SW 1271 (cell line): ENCODE measurements at regions not wholly inside any gene's neighbourhood (a gene's known extent, or its start where the extent isn't known, plus 50 kb on each side); places are given as distances from the start of the nearest gene placed in this dataset.
A peak's percentile ranks its signal among the peaks of the same experiment; 100 is the strongest.

Experiments used
- DNase-seq, 2 experiments: peaks; one replicate each; lab custom pipeline; 2025; lab: John Stamatoyannopoulos, UW

DNA sequence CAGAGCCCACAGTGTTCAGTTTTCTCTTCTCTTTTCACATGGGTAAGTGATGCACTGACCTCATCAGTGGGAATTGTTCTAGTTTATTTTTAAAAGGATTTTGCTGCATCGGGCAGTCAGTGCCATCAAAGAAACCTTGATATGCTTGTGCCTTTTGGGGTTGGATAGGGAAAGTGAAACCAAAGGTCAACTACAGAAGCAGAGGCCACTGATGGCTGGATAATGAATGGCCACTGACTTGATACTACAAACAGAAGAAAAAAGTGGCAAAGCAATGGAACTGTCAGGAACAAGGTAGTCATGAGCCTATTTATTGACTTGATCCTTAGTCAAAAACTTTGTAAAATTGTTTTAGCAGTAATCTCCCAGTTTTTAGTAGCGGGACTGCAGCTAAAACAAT is 636.3 kb upstream of the ZEB2 start:
- no peak for DNase-seq

DNA sequence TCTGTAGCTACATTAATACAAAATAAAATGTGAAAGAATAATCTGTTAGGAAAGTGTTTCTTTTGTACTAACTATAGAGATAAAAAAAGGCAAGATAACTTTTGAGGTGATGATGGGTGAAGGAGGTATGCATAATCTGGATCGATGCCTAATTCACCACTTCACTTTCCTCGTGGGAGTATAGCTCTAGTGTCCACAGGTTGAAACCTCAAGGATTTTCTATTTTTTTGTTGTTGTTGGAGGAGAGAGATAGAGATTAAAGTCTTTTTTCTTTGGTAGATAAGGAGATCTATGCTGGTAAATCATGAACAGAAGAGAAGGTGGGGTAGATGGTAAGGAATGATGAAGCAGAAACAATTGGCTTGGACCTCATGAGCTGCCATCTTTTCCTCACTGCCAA is 635.3 kb upstream of the ZEB2 start:
- DNase-seq: no peak

DNA sequence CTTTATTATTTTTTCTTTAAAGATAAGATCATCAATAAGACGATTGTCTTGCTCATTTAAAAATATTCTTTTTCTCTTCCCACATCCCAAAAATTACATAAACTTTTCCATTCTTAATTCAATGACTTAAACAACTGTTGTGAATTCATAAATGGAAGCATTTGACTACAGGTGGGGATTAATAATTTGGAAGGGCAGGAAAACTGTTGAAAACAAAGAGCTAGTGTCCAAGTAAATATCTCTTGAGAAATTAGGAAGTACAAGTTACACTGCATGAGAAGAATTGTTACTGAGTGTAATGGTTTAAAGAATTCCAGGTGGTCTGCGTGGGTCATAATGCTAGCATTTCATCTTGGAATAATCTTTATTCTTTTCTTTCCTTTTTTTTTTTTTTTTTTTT is 634.8 kb upstream of the ZEB2 start:
- DNase-seq: no peak

DNA sequence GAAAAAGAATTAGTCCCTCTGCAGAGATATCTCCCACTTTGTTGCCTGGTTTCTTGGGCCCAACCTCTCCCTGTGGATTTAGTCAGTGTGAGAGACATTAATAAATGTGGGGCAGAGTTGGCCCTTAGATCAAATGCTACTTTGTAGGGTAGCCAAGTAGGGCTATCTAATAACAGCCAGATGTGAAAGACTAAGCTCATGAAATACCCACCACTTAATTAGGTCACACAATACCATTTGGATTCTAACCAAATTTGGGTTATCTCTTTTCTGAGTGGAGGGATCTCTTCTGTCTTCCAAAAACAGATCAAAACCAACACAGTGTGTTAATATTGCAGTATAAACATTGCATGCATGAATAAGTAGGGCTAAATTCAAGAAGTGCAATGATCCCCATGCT is 626.8 kb upstream of the ZEB2 start:
- no peak for DNase-seq

DNA sequence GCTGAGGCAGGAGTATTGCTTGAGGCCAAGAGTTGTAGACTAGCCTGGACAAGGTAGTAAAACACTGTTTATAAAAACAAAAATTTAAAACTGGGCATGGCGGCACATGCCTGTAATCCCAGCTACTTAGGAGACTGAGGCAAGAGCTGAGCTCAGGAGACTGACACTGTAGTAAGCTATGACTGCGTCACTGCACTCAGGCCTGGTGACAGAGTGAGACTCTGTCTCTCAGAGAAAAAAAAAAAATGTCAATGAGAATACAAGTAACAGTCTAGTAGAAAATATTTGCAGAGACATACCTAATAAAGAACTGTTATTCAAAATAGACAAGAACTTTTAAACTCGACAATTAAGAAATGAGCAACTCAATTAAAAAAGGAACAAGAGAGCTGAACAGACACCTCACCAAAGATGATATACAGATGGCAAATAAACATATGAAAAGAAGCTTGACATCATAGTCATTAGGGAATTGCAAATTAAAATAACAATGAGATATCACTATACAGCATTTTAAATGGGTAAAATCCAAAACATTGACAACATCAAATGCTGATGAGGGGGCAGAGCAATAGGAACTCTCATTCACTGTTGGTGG is 624.3 kb upstream of the ZEB2 start:
- DNase-seq: no peak

DNA sequence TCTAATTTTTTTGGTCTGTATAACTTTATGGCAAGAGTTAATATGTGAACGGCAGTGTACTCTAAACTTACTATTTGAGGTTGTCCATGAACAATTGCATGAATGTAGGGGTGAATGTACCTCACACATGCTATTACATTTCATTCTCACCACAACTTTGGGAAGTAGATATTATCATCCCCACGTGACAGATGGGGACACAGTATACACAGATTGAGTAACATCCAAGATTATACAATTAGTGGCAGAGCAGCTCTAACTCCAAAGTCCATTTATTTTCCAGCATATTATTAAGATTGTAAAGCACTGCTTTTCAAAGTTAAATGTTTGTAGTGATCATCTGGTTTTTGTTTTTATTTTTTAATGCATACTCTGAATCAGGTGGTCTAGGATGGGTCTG is 622.1 kb upstream of the ZEB2 start:
- DNase-seq: no peak

DNA sequence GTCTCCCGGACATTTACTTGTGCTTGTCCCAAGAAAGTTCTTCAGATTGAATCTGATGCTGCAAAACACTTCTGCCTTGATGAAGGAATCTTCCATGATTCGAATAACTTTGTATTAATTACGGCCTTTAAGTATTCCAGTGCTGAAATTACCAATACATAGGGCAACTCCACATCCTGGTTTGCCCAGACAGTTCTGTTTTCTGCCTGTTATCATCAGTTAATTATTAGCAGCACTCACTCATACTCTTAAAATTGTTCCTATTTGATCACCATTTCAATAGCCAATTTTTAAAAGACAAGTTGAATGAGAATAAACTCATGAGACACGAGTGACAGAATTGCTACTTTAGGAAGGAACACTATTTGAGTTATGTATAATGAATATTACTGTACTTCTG is 620.7 kb upstream of the ZEB2 start:
- no peak for DNase-seq

DNA sequence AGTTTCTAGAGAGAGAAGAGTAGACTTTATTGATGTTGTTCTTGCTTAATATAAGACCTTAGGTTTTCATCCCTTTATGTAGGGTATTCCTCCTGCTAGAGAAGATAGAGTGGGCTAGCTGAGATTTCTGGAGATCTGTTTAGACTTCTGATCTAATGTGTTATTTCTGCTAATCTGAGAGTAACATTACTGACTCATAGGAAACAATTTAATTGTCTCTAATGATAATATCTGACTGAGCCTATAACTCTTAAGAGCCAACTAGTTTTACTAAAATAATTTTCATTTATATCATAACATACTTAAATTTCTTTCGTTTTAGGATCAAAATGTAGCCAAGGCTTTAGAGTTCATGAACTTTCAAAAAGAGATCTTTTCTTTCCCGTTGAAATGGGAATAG is 618.7 kb upstream of the ZEB2 start:
- DNase-seq: no peak

DNA sequence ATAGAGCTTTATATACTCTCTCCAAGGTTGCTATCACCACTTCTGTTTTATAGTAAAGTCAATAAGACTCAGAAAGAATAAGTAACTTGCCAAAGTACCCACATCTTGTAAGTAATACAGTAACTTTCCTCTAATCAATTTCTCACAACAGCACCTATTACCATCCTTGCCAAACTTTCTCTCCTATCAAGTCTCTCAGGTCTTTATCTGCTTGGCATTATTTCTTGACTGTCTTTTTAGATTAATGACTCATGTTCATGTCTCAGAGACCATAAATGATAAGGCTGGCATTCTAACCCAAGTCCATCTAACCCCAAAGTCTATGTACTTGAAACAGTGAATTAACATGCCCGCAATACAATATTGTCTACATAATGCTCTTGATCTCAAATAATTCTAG is 618.0 kb upstream of the ZEB2 start:
- no peak for DNase-seq

DNA sequence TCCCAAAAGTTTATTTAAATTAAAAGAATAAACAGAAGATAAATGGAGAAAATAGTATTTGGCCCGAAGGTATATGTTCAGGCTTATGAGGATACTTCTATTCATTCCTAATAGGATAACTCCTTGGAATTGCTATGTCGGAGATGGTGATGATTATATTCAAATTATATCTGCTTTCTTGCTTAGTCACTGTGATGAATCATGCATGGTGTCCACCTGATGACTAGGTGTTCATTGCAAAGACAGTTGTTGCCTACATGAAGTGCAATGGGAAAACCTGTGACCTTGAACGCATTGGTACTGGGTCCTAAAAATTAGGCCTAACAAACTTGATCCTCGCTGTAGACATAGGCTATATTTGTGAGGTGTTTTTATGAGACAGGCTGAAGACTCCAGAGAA is 617.3 kb upstream of the ZEB2 start:
- DNase-seq: no peak

DNA sequence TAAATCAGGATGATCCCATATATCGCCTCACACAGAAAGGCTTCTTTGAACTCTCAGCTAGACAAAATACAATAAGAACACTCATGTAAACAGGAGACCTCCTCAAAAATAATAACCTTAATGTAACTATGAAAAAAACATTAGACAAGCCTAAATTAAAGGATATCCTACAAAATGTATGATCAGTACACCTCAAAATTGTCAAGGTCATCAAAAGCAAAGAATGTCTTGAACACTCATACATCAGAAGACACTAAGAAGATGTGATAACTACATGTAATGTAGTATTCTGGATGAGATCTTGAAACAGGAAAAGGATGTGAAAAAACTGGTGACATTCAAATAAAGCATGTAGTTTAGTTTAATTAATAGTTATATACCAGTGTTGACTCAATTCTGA is 616.8 kb upstream of the ZEB2 start:
- DNase-seq: no peak

DNA sequence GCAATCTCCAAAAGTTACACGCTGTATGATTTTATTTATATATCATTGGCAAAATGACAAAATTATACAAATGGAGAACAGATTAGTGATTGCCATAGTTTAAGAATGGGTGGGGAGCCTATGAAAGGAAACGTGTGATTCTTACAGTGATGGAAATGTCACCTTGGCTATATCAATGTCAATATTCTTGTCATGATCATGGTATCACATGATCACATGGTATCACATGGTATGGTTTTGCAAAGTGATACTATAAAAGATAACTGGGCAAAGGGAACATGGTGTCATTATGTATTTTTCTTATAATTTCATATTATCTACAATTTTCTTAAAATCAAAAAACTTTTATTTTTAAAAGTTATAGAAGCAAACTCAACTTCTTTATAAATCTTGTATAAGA is 606.2 kb upstream of the ZEB2 start:
- no peak for DNase-seq

DNA sequence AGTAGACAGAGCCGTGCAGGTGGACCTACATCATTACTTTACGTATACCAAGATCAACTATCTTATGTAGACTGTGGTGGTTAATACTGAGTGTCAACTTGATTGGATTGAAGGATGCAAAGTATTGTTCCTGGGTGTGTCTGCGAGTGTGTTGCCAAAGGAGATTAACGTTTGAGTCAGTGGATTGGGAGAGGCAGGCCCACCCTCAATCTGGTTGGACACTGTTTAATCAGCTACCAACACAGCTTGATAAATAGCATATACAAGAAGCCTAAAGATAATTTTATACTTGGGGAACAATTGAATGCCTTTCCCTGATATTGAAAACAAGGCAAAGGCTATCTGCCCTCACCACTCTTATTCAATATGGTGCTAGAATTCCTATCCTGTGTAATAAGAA is 604.2 kb upstream of the ZEB2 start:
- no peak for DNase-seq

DNA sequence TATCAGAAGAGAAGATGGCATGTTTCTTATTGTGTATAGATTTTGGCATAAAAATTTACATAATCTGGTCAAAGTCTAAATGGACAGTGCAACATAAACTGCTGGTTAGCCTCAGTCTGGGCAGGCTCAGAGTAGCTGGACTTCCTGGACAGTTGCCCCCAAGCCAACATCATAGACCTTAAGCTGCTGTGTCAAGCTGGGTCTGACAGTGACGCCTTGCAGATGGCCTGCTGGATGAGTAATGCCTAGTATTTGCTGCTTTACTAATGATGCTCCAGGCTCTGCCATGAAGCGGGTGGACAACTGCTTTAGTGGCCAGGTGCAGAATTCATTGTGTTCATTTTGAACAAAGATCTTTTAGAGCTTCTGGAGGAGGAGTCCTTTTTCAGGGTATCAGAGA is 603.7 kb upstream of the ZEB2 start:
- DNase-seq: no peak

DNA sequence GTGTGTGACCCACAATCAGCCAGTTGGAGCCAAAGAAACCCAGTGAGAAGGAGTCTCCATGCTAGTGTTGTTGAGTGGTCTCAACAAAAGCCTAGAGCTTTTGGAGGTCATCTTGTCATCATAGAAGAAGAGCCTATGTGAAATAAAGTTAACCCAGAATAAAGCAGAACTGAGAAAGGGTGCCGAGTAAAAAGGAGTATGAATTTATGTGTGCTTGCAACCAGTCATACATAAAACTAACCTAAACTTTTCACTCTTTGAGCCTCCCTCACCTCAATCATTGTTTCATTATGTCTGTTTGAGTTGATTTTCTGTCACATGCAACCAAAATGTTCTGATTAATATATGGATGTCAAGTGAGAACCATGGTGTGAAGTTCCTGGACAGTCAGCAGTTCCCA is 599.3 kb upstream of the ZEB2 start:
- no peak for DNase-seq

DNA sequence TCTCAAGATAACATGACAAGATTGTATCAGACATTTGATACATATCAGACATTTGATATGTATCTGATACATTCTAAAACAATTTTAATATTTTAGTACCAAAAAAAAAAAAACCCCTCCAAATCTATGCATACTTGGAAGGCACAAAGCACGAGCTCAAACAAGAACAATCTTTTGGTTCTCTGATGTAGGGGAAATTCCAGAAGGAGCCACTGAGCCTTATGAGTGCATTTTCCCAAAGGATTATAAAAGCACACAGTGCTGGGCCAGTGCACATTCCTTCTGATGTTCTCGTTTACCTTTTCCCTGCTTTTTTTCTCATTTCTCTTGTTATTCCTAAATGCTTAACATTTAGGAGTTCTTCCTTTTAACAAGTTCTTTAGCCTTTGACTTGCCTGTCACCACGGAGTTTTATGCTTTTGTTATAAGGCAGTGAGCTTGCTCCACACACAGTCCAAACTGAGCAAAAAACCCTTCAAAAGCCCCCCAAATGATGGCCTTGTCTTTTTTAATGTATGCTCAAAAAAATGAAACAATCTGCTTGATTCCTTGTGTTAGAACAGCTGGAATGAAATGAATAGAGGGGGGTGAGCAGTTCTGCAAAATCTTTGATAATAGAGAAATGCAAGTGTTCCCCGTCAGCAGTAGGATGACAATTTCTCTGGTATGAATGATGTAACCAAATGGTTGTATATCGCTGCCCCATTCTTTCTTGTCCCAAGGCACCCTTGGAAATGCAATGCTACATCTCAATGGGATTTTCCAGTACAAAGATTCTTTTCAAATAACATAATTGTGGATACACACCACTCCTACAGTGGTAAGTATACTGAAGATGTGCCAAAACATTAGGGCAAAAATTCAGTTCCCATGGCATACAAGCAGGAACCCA is 597.2 kb upstream of the ZEB2 start:
- no peak for DNase-seq

DNA sequence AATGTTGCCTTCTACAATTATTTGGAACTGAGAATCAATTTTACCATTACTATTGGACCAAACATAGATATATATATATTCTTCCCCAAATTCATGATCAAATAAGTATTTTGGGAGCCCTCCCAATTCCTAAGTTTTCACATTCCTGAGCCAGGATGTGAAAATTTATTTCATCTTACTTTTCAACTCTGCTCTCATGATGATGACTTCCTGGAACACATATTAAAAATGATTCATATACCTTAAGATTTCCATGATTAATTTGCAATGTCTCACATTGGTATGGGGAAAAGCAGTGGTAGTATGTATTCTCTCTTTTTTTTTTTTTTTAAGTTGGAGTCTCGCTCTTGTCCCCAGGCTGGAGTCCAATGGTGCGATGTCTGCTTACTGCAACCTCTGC is 596.1 kb upstream of the ZEB2 start:
- DNase-seq: no peak

DNA sequence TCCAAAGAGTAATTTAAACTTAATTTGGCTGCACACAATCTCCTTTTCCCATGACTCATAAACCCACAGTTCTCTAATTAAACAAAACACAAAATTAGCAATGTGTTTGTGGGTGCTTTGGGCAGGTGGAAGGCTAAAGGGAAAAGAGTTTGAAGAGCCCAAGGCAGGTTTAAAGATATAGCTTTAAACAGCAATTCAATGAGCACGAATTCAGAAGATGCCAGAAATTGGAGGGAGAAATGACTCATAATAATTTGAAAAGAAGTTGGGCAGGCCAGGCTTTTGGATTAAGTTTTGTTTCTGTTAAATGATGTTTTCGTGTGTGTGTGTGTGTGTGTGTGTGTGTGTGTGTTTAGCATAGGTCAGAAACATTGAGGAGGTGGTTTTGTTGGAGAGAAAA is 594.8 kb upstream of the ZEB2 start:
- DNase-seq: no peak

DNA sequence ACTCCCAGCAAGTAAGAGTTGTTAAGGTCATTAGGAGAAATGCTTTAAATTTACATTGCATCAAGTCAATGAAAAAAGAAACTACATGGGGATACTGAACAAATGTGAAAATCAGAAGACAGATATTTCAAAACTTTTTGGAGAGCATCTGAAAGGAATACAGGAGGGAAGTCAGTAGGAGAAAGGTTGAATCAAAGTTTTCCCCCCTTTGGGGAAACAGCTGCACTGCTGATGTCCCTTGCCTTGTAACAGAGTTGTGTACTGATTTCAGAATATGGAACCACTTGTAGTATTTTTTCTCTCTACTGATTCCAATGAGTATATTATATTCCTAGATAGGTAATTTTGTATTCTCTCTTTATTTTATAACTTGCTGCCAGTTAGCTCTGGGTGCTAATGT is 592.5 kb upstream of the ZEB2 start:
- DNase-seq: no peak

DNA sequence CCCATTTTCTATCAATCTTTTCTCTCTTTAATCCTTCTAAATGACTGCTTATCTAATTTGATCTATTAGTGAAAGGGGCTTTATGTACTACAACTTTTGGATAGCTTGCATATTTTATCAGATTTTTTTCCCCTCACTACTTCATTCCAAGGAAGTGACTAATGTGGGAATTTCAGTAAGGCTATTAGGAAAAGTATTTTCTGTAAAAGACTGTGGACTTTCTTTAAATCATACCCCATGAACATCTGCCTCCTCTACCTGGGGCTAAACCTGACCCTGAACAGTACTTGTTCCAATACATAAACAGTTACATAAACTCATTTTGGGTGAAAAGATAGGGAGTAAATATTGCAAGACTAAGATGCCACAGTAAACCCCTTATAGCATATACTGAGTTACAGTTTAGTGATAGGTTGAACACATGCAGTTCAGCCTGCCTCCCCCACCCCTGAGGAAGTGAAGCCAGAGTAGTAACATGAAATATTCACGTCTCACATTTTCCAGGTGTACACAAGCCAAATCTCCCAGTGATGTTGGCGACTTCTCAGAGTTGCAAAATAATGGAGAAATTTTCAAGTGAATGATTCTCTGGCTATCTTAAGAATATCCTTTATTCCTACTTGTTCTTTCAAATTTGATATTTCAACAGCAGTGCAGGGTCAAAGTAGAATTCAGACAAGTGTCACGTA is 590.9 kb upstream of the ZEB2 start:
- peak in 1 of 2 experiments; percentile 51 for DNase-seq

DNA sequence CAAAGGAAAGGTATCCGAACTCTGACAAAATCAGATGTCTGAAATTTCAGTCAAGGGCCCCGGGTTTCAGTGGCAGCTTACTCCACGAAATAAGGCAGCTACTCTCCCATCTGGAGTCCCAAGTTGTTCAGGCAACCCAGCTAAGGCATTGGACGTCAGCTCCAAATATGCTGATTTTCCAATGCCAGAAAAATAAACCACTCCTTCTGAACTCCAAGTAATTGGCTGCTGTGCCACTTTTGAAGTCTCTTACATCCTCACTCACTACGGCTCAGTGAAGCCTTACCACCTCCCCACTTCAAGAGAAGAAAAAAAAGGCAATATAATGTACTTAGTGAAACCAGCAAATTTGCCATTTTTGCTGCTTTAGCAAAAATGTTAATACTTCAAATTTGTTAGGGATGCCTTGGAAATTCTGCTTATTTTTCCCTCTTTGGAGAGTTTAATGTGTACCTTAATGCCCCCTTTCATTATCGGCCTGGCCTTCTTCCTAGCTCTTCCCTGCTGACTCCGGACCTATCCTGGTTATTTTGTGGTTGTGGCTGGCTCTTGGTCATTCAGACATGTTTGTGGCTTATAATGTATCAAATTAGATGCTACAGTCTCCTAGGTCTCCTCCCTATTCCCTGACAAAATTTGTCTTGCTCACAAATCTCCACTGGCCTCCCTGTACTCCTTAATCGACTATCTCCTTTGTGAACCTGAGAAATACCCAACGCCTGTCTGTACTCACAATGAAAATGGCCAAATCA is 589.2 kb upstream of the ZEB2 start:
- DNase-seq: no peak

DNA sequence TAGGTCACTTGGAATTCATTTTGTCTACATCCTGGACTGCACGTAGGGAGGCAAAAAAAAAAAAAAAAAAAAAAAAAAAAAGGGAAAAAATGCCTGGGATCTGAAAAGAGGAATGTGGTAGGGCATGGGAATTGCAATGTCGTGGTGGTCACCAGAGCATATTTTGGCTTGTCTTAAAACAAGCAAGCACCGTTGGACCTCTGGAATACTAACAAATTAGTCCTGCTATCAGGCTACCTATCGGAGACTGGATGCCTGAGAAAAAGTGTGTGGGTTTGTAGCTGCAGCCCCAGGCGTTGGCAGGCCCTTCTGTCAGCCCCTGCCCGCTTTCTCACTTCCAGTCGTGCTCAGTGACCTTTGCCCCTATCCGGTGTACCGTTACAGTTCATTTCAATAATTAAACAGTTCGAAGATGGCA is 588.5 kb upstream of the ZEB2 start:
- DNase-seq: no peak

DNA sequence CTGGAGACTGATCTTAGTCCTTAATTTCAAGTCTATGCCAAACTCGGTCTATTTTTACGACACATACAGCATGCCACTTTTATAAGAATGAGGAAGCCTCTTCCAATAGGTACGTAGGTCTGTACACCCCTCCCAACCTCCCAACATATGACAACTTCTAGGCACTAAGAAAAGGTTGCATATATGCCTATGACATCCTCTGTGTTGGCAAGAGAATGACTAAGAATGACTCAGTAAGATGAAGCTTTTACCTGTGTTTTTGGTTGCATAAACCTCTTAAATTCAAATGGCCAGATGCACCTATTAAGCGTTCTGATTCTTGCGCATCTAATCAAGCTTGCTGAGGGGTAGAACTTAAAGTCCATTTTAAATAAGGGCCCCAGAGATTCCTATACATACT is 586.4 kb upstream of the ZEB2 start:
- no peak for DNase-seq
